ENCODE measurements at regions not wholly inside any gene's neighbourhood (a gene's known extent, or its start where the extent isn't known, plus 50 kb on each side); places are given as distances from the start of the nearest gene placed in this dataset.
"Not testable (repeated sequence)": the region's sequence is repeated elsewhere in the genome, so short reads cannot be mapped to it uniquely, and the experiment has no call there.

GRCh38 chr13:104625201-104625600 lies 1559.0 kb upstream of the SLC10A2 start:
- peaks cover 25% of the 10 kb centered on the region for H3K4me1 Mint-ChIP-seq (ENCODE audit: low read depth, unreplicated experiment)
- H3K27me3 Mint-ChIP-seq (ENCODE audit: unreplicated experiment), result peaks cover 10% of the 10 kb centered on the region
- TF ChIP-seq CTCF (IDR thresholded peaks at IDR 0.05; ENCODE audit: partially characterized antibody, unreplicated experiment), result no peak
- no peak overlapping the region for H3K4me3 Mint-ChIP-seq (ENCODE audit: unreplicated experiment)
- peak overlapping the region; percentile 83 for H3K27ac Mint-ChIP-seq (ENCODE audit: unreplicated experiment)
- H3K36me3 Mint-ChIP-seq (ENCODE audit: unreplicated experiment), result no peaks in the 10 kb centered on the region
- H3K9me3 Mint-ChIP-seq (ENCODE audit: unreplicated experiment), result peaks cover 6% of the 10 kb centered on the region
- DNase-seq, result peak; percentile 52

DNA sequence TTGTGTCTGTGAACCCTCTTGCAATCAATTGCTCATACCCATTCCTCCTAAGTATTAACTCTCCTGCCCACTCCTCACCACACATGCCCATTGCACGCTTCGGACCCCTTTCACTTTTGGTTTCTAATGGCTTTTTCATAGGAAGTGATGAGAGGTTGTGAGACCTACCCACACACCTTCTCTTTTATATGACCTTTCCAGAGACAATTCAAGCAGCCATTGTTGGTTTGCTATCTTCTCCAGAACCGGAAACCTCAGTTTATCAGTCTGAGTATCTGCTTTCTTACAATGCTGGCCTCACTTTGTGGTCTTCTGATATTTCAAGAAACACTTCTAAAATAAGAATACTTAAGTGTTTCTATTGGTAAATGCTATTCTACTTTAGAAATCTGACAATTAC lies 1550.8 kb upstream of the SLC10A2 start:
- Mint-ChIP-seq H3K36me3 (ENCODE audit: unreplicated experiment) (peaks cover 18% of the 10 kb centered on the region), H3K27me3 (ENCODE audit: unreplicated experiment) (peaks cover 2% of the 10 kb centered on the region), H3K4me3 (ENCODE audit: unreplicated experiment) (no peak overlapping the region), H3K27ac (ENCODE audit: unreplicated experiment) (no peak overlapping the region), H3K9me3 (ENCODE audit: unreplicated experiment) (peaks cover 4% of the 10 kb centered on the region), H3K4me1 (ENCODE audit: low read depth, unreplicated experiment) (no peaks in the 10 kb centered on the region)
- DNase-seq, result no peak
- no peak for TF ChIP-seq CTCF (IDR thresholded peaks at IDR 0.05; ENCODE audit: partially characterized antibody, unreplicated experiment)

GRCh38 chr13:104614361-104615145 lies 1548.3 kb upstream of the SLC10A2 start:
- no peaks in the 10 kb centered on the region for H3K4me1 Mint-ChIP-seq (ENCODE audit: low read depth, unreplicated experiment)
- no peak for DNase-seq
- peaks cover 18% of the 10 kb centered on the region for H3K36me3 Mint-ChIP-seq (ENCODE audit: unreplicated experiment)
- no peak overlapping the region for H3K4me3 Mint-ChIP-seq (ENCODE audit: unreplicated experiment)
- H3K9me3 Mint-ChIP-seq (ENCODE audit: unreplicated experiment), result peaks cover 4% of the 10 kb centered on the region
- H3K27ac Mint-ChIP-seq (ENCODE audit: unreplicated experiment), result no peak overlapping the region
- peaks cover 2% of the 10 kb centered on the region for H3K27me3 Mint-ChIP-seq (ENCODE audit: unreplicated experiment)
- no peak for TF ChIP-seq CTCF (IDR thresholded peaks at IDR 0.05; ENCODE audit: partially characterized antibody, unreplicated experiment)

GRCh38 chr13:104608331-104608730 lies 1542.1 kb upstream of the SLC10A2 start:
- DNase-seq, result no peak
- no peak overlapping the region for H3K27ac Mint-ChIP-seq (ENCODE audit: unreplicated experiment)
- H3K4me1 Mint-ChIP-seq (ENCODE audit: low read depth, unreplicated experiment), result no peaks in the 10 kb centered on the region
- no peaks in the 10 kb centered on the region for H3K36me3 Mint-ChIP-seq (ENCODE audit: unreplicated experiment)
- no peak for TF ChIP-seq CTCF (IDR thresholded peaks at IDR 0.05; ENCODE audit: partially characterized antibody, unreplicated experiment)
- H3K27me3 Mint-ChIP-seq (ENCODE audit: unreplicated experiment), result no peaks in the 10 kb centered on the region
- H3K4me3 Mint-ChIP-seq (ENCODE audit: unreplicated experiment), result no peak overlapping the region
- H3K9me3 Mint-ChIP-seq (ENCODE audit: unreplicated experiment), result no peaks in the 10 kb centered on the region

- H3K4me3 Mint-ChIP-seq (ENCODE audit: unreplicated experiment); H3K27me3 Mint-ChIP-seq (ENCODE audit: unreplicated experiment); H3K36me3 Mint-ChIP-seq (ENCODE audit: unreplicated experiment); H3K9me3 Mint-ChIP-seq (ENCODE audit: unreplicated experiment); H3K4me1 Mint-ChIP-seq (ENCODE audit: low read depth, unreplicated experiment); H3K27ac Mint-ChIP-seq (ENCODE audit: unreplicated experiment); DNase-seq: not testable (repeated sequence)
Measured at GRCh38 chr13:104605435-104605834, 1539.2 kb upstream of the SLC10A2 start.
